HL-60 (cell line): ENCODE measurements at regions not wholly inside any gene's neighbourhood (a gene's known extent, or its start where the extent isn't known, plus 50 kb on each side); places are given as distances from the start of the nearest gene placed in this dataset.

ENCODE experiments used
- DNase-seq, 2 experiments: peaks; one replicate each; pipeline ENCODE4 v3.0.0-alpha.2; 2010 to 2020; ENCODE audit warnings: low read depth in 1 of 2, low spot score in 1 of 2
- H3K27ac ChIP-seq: fragments of 250-450 bp; sonication (Bioruptor Pico); replicated peaks from 2 replicates; pipeline ENCODE4 v1.5.1; 2020; ENCODE audit warnings: mild to moderate bottlenecking, moderate library complexity
- H3K27me3 ChIP-seq: fragments of 250-450 bp; sonication (Bioruptor Pico); 2 replicates; pipeline ENCODE4 v1.5.1; 2021; ENCODE audit warnings: mild to moderate bottlenecking, moderate library complexity; ENCODE audit not compliant: insufficient read depth, poor library complexity, severe bottlenecking
- H3K4me3 ChIP-seq: replicated peaks from 2 replicates; pipeline ENCODE4 v1.5.1; 2011; ENCODE audit warnings: mild to moderate bottlenecking, control low read depth, low read length; ENCODE audit not compliant: insufficient read depth
- CTCF ChIP-seq: IDR thresholded peaks from one replicate; pipeline ENCODE4 v1.5.1; 2011; ENCODE audit warnings: low read length, control low read depth, inconsistent platforms; ENCODE audit not compliant: insufficient read depth
- GABPA ChIP-seq: IDR thresholded peaks from 2 replicates; pipeline ENCODE4 v1.6.1; 2012; ENCODE audit warnings: low read depth
- POLR2AphosphoS5 ChIP-seq: IDR thresholded peaks from 2 replicates; pipeline ENCODE4 v1.6.1; 2012; ENCODE audit warnings: low read depth
- REST ChIP-seq: IDR thresholded peaks from 2 replicates; pipeline ENCODE4 v1.6.1; 2012; ENCODE audit warnings: low read depth; ENCODE audit not compliant: insufficient replicate concordance
- SPI1 ChIP-seq: IDR thresholded peaks from 2 replicates; pipeline ENCODE4 v1.6.1; 2012; ENCODE audit warnings: low read depth, mild to moderate bottlenecking, borderline replicate concordance

GRCh38 chr6:99185525-99185924, 163.9 kb downstream of the FAXC start:
- no peak for DNase-seq
- no peaks in the 10 kb centered on the region for H3K27me3 ChIP-seq
- H3K27ac ChIP-seq = no peak overlapping the region
- H3K4me3 ChIP-seq = no peak overlapping the region
- TF ChIP-seq POLR2AphosphoS5 (no peak), CTCF (no peak), GABPA (no peak)

GRCh38 chr6:99184696-99185095, 164.8 kb downstream of the FAXC start:
- Histone ChIP-seq H3K27me3 (no peaks in the 10 kb centered on the region), H3K4me3 (no peak overlapping the region), H3K27ac (no peak overlapping the region)
- peak in 1 of 2 experiments; percentile 11 for DNase-seq
- TF ChIP-seq CTCF (no peak), GABPA (no peak), REST (no peak), POLR2AphosphoS5 (no peak), SPI1 (no peak)

GRCh38 chr6:99183066-99183465, 166.4 kb downstream of the FAXC start:
- no peak overlapping the region for H3K4me3 ChIP-seq
- no peak for DNase-seq
- H3K27ac ChIP-seq = no peak overlapping the region
- H3K27me3 ChIP-seq = no peaks in the 10 kb centered on the region
- TF ChIP-seq POLR2AphosphoS5 = no peak
- TF ChIP-seq SPI1 = no peak
- TF ChIP-seq GABPA = no peak
- no peak for TF ChIP-seq REST
- TF ChIP-seq CTCF = no peak

GRCh38 chr6:99181174-99181573, 168.3 kb downstream of the FAXC start:
- no peak overlapping the region for H3K4me3 ChIP-seq
- no peak for TF ChIP-seq GABPA
- no peak for TF ChIP-seq POLR2AphosphoS5
- no peak for TF ChIP-seq REST
- no peak overlapping the region for H3K27ac ChIP-seq
- no peak for DNase-seq
- H3K27me3 ChIP-seq = no peaks in the 10 kb centered on the region
